ENCODE measurements at regions not wholly inside any gene's neighbourhood (a gene's known extent, or its start where the extent isn't known, plus 50 kb on each side); places are given as distances from the start of the nearest gene placed in this dataset.

GRCh38 chr2:105627534-105627933, 117.2 kb upstream of the NCK2 start:
- Mint-ChIP-seq H3K27ac (no peak overlapping the region), H3K4me3 (no peak overlapping the region), H3K36me3 (peaks cover 0 to 4% (median 0%) of the 10 kb centered on the region in 5 donors), H3K4me1 (peaks cover 0 to 4% (median 0%) of the 10 kb centered on the region in 7 donors), H3K27me3 (peaks cover 0 to 30% (median 0%) of the 10 kb centered on the region in 5 donors), H3K9me3 (peaks cover 0 to 15% (median 3%) of the 10 kb centered on the region in 11 donors)
- H3K27me3 ChIP-seq (ENCODE audit: control insufficient read depth in 2 of 2, insufficient read depth in 2 of 2, low read length in 2 of 2), result no peaks in the 10 kb centered on the region
- ATAC-seq, result no peak
- no peak overlapping the region for H3K4me3 ChIP-seq (ENCODE audit: low read length)
- H3K4me1 ChIP-seq (ENCODE audit: control insufficient read depth in 2 of 2, insufficient read depth in 2 of 2, low read length in 2 of 2), result no peaks in the 10 kb centered on the region
- CTCF ChIA-PET, result no interaction called here
- DNase-seq, result no peak
- no peaks in the 10 kb centered on the region for H3K9me3 ChIP-seq (ENCODE audit: control insufficient read depth in 2 of 3, low read length in 3 of 3)
- POLR2A ChIA-PET, result no interaction called here
- no peak overlapping the region for H3K27ac ChIP-seq (ENCODE audit: low read depth, low read length)
- intact Hi-C loops (cut with micrococcal nuclease), result no loop called here
- H3K36me3 ChIP-seq (ENCODE audit: control insufficient read depth in 2 of 3, insufficient read depth in 3 of 3, low read length in 3 of 3), result no peaks in the 10 kb centered on the region

GRCh38 chr2:105626966-105627340, 117.8 kb upstream of the NCK2 start:
- no peak overlapping the region for H3K4me3 ChIP-seq (ENCODE audit: low read length)
- peaks cover 0 to 4% (median 0%) of the 10 kb centered on the region in 7 donors for H3K4me1 Mint-ChIP-seq
- no peaks in the 10 kb centered on the region for H3K9me3 ChIP-seq (ENCODE audit: control insufficient read depth in 2 of 3, low read length in 3 of 3)
- H3K36me3 ChIP-seq (ENCODE audit: control insufficient read depth in 2 of 3, insufficient read depth in 3 of 3, low read length in 3 of 3), result no peaks in the 10 kb centered on the region
- peaks cover 0 to 33% (median 0%) of the 10 kb centered on the region in 5 donors for H3K27me3 Mint-ChIP-seq
- intact Hi-C loops (cut with micrococcal nuclease), result no loop called here
- no peaks in the 10 kb centered on the region for H3K27me3 ChIP-seq (ENCODE audit: control insufficient read depth in 2 of 2, insufficient read depth in 2 of 2, low read length in 2 of 2)
- POLR2A ChIA-PET, result no interaction called here
- H3K4me1 ChIP-seq (ENCODE audit: control insufficient read depth in 2 of 2, insufficient read depth in 2 of 2, low read length in 2 of 2), result no peaks in the 10 kb centered on the region
- DNase-seq (no peak), ATAC-seq (no peak)
- no peak overlapping the region for H3K27ac ChIP-seq (ENCODE audit: low read depth, low read length)
- H3K36me3 Mint-ChIP-seq, result peaks cover 0 to 4% (median 0%) of the 10 kb centered on the region in 5 donors
- CTCF ChIA-PET, result no interaction called here
- H3K4me3 Mint-ChIP-seq, result no peak overlapping the region
- H3K27ac Mint-ChIP-seq, result peak overlapping the region in 1 of 9 donors; percentile 3
- H3K9me3 Mint-ChIP-seq, result peaks cover 0 to 15% (median 3%) of the 10 kb centered on the region in 11 donors

- no peak overlapping the region for H3K27ac Mint-ChIP-seq
- intact Hi-C loops (cut with micrococcal nuclease), result no loop called here
Measured at GRCh38 chr2:105626212-105626965, 118.3 kb upstream of the NCK2 start.

GRCh38 chr2:105625632-105626031, 119.1 kb upstream of the NCK2 start:
- Mint-ChIP-seq H3K4me3 (no peak overlapping the region), H3K9me3 (peaks cover 0 to 15% (median 3%) of the 10 kb centered on the region in 11 donors), H3K36me3 (peaks cover 0 to 4% (median 0%) of the 10 kb centered on the region in 5 donors), H3K4me1 (peaks cover 0 to 7% (median 0%) of the 10 kb centered on the region in 7 donors), H3K27ac (no peak overlapping the region), H3K27me3 (peaks cover 0 to 36% (median 0%) of the 10 kb centered on the region in 5 donors)
- H3K4me3 ChIP-seq (ENCODE audit: low read length), result no peak overlapping the region
- POLR2A ChIA-PET, result no interaction called here
- intact Hi-C loops (cut with micrococcal nuclease), result no loop called here
- CTCF ChIA-PET, result no interaction called here
- ATAC-seq, result no peak
- H3K27ac ChIP-seq (ENCODE audit: low read depth, low read length), result no peak overlapping the region
- no peaks in the 10 kb centered on the region for H3K9me3 ChIP-seq (ENCODE audit: control insufficient read depth in 2 of 3, low read length in 3 of 3)
- no peaks in the 10 kb centered on the region for H3K27me3 ChIP-seq (ENCODE audit: control insufficient read depth in 2 of 2, insufficient read depth in 2 of 2, low read length in 2 of 2)
- DNase-seq, result no peak
- no peaks in the 10 kb centered on the region for H3K36me3 ChIP-seq (ENCODE audit: control insufficient read depth in 2 of 3, insufficient read depth in 3 of 3, low read length in 3 of 3)
- H3K4me1 ChIP-seq (ENCODE audit: control insufficient read depth in 2 of 2, insufficient read depth in 2 of 2, low read length in 2 of 2), result no peaks in the 10 kb centered on the region

More at GRCh38 chr2:105626212-105626965, 118.3 kb upstream of the NCK2 start:
- Mint-ChIP-seq H3K9me3 (peaks cover 0 to 15% (median 3%) of the 10 kb centered on the region in 11 donors), H3K4me3 (no peak overlapping the region), H3K4me1 (peaks cover 0 to 7% (median 0%) of the 10 kb centered on the region in 7 donors), H3K27me3 (peaks cover 0 to 36% (median 0%) of the 10 kb centered on the region in 5 donors), H3K36me3 (peaks cover 0 to 4% (median 0%) of the 10 kb centered on the region in 5 donors)
- Histone ChIP-seq H3K4me1 (ENCODE audit: control insufficient read depth in 2 of 2, insufficient read depth in 2 of 2, low read length in 2 of 2) (no peaks in the 10 kb centered on the region), H3K4me3 (ENCODE audit: low read length) (no peak overlapping the region), H3K27me3 (ENCODE audit: control insufficient read depth in 2 of 2, insufficient read depth in 2 of 2, low read length in 2 of 2) (no peaks in the 10 kb centered on the region), H3K27ac (ENCODE audit: low read depth, low read length) (no peak overlapping the region), H3K9me3 (ENCODE audit: control insufficient read depth in 2 of 3, low read length in 3 of 3) (no peaks in the 10 kb centered on the region), H3K36me3 (ENCODE audit: control insufficient read depth in 2 of 3, insufficient read depth in 3 of 3, low read length in 3 of 3) (no peaks in the 10 kb centered on the region)
- POLR2A ChIA-PET, result no interaction called here
- CTCF ChIA-PET, result no interaction called here
- no peak for ATAC-seq
- no peak for DNase-seq

GRCh38 chr2:105621038-105621437, 123.7 kb upstream of the NCK2 start:
- Histone ChIP-seq H3K4me1 (ENCODE audit: control insufficient read depth in 2 of 2, insufficient read depth in 2 of 2, low read length in 2 of 2) (no peaks in the 10 kb centered on the region), H3K4me3 (ENCODE audit: low read length) (no peak overlapping the region), H3K27me3 (ENCODE audit: control insufficient read depth in 2 of 2, insufficient read depth in 2 of 2, low read length in 2 of 2) (no peaks in the 10 kb centered on the region), H3K9me3 (ENCODE audit: control insufficient read depth in 2 of 3, low read length in 3 of 3) (no peaks in the 10 kb centered on the region), H3K36me3 (ENCODE audit: control insufficient read depth in 2 of 3, insufficient read depth in 3 of 3, low read length in 3 of 3) (no peaks in the 10 kb centered on the region), H3K27ac (ENCODE audit: low read depth, low read length) (no peak overlapping the region)
- intact Hi-C loops (cut with micrococcal nuclease), result no loop called here
- Mint-ChIP-seq H3K36me3 (peaks cover 0 to 1% (median 0%) of the 10 kb centered on the region in 5 donors), H3K27me3 (peaks cover 0 to 25% (median 0%) of the 10 kb centered on the region in 5 donors), H3K27ac (no peak overlapping the region), H3K4me1 (peaks cover 0 to 13% (median 6%) of the 10 kb centered on the region in 7 donors), H3K9me3 (peaks cover 0 to 15% (median 1%) of the 10 kb centered on the region in 11 donors), H3K4me3 (no peak overlapping the region)
- ATAC-seq (no peak), DNase-seq (no peak)
- POLR2A ChIA-PET, result no interaction called here
- CTCF ChIA-PET, result interaction anchor here (1.2 kb wide), 1 partner anchor 13 kb away, joined by 5 read pairs; no protein-coding TSS in a partner anchor

GRCh38 chr2:105618351-105618659, 126.4 kb upstream of the NCK2 start:
- Mint-ChIP-seq H3K27me3 (peaks cover 0 to 18% (median 0%) of the 10 kb centered on the region in 5 donors), H3K36me3 (no peaks in the 10 kb centered on the region), H3K9me3 (peaks cover 0 to 2% (median 0%) of the 10 kb centered on the region in 11 donors), H3K27ac (peak overlapping the region in 2 of 9 donors; percentile 4 to 14), H3K4me3 (no peak overlapping the region), H3K4me1 (peaks cover 0 to 13% (median 5%) of the 10 kb centered on the region in 7 donors)
- Histone ChIP-seq H3K4me3 (ENCODE audit: low read length) (no peak overlapping the region), H3K27me3 (ENCODE audit: control insufficient read depth in 2 of 2, insufficient read depth in 2 of 2, low read length in 2 of 2) (no peaks in the 10 kb centered on the region), H3K4me1 (ENCODE audit: control insufficient read depth in 2 of 2, insufficient read depth in 2 of 2, low read length in 2 of 2) (no peaks in the 10 kb centered on the region), H3K36me3 (ENCODE audit: control insufficient read depth in 2 of 3, insufficient read depth in 3 of 3, low read length in 3 of 3) (no peaks in the 10 kb centered on the region), H3K9me3 (ENCODE audit: control insufficient read depth in 2 of 3, low read length in 3 of 3) (no peaks in the 10 kb centered on the region), H3K27ac (ENCODE audit: low read depth, low read length) (no peak overlapping the region)
- intact Hi-C loops (cut with micrococcal nuclease), result no loop called here
- DNase-seq (no peak), ATAC-seq (no peak)
- ChIA-PET POLR2A (no interaction called here), CTCF (no interaction called here)
